ENCODE measurements at regions not wholly inside any gene's neighbourhood (a gene's known extent, or its start where the extent isn't known, plus 50 kb on each side); places are given as distances from the start of the nearest gene placed in this dataset.

DNA sequence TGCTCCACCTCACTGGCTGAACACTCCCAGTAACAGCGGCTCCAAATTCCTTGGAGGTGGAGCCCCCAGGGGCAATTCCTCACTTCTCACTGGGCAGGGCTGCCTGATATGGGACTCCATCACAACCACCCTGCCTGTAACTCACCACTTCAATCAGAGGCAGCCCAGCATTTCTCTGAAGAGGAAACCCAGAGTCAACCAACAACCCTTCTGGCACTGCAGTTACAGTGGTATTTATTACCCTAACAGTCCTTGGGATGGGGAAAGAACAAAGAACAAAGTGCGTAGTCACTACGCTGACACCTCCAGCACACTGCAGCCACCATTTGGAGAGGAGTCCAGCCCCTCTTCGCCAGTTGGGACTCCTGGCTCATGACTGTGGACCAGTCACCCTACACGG, 85.7 kb upstream of the GALNT13 start:
- DNase-seq (ENCODE audit: extremely low spot score in 2 of 2), result no peak
- intact Hi-C loops (cut with DNase I), result no loop called here
- TF ChIP-seq POLR2A (IDR thresholded peaks at IDR 0.05), result no peak
- no peak for TF ChIP-seq POLR2AphosphoS5 (IDR thresholded peaks at IDR 0.05; ENCODE audit: insufficient read depth in 1 of 2, low read depth in 1 of 2)
- no peak for TF ChIP-seq CTCF (IDR thresholded peaks at IDR 0.05)

GRCh38 chr2:153787612-153788011, 84.1 kb upstream of the GALNT13 start:
- intact Hi-C loops (cut with DNase I), result no loop called here
- DNase-seq (ENCODE audit: extremely low spot score in 2 of 2), result no peak
- no peaks in the 10 kb centered on the region for H3K4me1 ChIP-seq
- H3K4me3 ChIP-seq, result no peak overlapping the region
- H3K36me3 ChIP-seq, result no peaks in the 10 kb centered on the region
- H3K9me3 ChIP-seq, result no peaks in the 10 kb centered on the region
- no peak for TF ChIP-seq POLR2AphosphoS5 (IDR thresholded peaks at IDR 0.05; ENCODE audit: insufficient read depth in 1 of 2, low read depth in 1 of 2)
- TF ChIP-seq CTCF (IDR thresholded peaks at IDR 0.05), result no peak
- H3K27ac ChIP-seq, result no peak overlapping the region
- no peaks in the 10 kb centered on the region for H3K27me3 ChIP-seq

More for the DNA sequence above, 85.7 kb upstream of the GALNT13 start:
- Histone ChIP-seq H3K4me1 (no peaks in the 10 kb centered on the region), H3K36me3 (no peaks in the 10 kb centered on the region), H3K9me3 (no peaks in the 10 kb centered on the region), H3K27me3 (no peaks in the 10 kb centered on the region), H3K27ac (no peak overlapping the region), H3K4me3 (no peak overlapping the region)

GRCh38 chr2:153802671-153803070, 69.1 kb upstream of the GALNT13 start:
- H3K4me3 ChIP-seq, result no peak overlapping the region
- no peak for DNase-seq (ENCODE audit: extremely low spot score in 2 of 2)
- H3K9me3 ChIP-seq, result no peaks in the 10 kb centered on the region
- TF ChIP-seq POLR2AphosphoS5 (IDR thresholded peaks at IDR 0.05; ENCODE audit: insufficient read depth in 1 of 2, low read depth in 1 of 2) (no peak), POLR2A (IDR thresholded peaks at IDR 0.05) (no peak), CTCF (IDR thresholded peaks at IDR 0.05) (no peak)
- no peak overlapping the region for H3K27ac ChIP-seq
- intact Hi-C loops (cut with DNase I), result no loop called here
- H3K4me1 ChIP-seq, result no peaks in the 10 kb centered on the region
- H3K36me3 ChIP-seq, result no peaks in the 10 kb centered on the region
- H3K27me3 ChIP-seq, result no peaks in the 10 kb centered on the region

DNA sequence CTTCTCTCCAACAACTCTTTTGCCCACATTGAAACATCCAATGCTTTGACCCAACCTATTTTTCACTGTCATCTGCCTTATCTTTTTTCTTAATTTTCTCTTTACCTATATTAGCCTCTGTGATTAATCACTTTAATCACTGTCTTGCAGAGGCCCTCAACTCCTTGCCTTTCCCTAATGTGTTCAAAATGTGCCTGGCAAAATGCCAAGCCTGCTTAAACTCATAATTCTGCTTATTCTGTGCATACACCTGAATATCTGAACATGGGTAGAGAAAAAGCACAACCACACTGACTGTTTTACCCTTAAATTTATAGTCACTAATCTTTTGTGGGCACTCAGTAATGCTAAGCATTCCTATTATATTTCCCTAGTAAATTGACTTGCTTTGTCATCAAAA, 63.0 kb upstream of the GALNT13 start:
- intact Hi-C loops (cut with DNase I), result no loop called here
- H3K27ac ChIP-seq, result no peak overlapping the region
- no peak for DNase-seq (ENCODE audit: extremely low spot score in 2 of 2)
- no peaks in the 10 kb centered on the region for H3K36me3 ChIP-seq
- H3K4me1 ChIP-seq, result no peaks in the 10 kb centered on the region
- H3K4me3 ChIP-seq, result no peak overlapping the region
- TF ChIP-seq POLR2AphosphoS5 (IDR thresholded peaks at IDR 0.05; ENCODE audit: insufficient read depth in 1 of 2, low read depth in 1 of 2) (no peak), CTCF (IDR thresholded peaks at IDR 0.05) (no peak)
- H3K9me3 ChIP-seq, result no peaks in the 10 kb centered on the region
- H3K27me3 ChIP-seq, result no peaks in the 10 kb centered on the region

DNA sequence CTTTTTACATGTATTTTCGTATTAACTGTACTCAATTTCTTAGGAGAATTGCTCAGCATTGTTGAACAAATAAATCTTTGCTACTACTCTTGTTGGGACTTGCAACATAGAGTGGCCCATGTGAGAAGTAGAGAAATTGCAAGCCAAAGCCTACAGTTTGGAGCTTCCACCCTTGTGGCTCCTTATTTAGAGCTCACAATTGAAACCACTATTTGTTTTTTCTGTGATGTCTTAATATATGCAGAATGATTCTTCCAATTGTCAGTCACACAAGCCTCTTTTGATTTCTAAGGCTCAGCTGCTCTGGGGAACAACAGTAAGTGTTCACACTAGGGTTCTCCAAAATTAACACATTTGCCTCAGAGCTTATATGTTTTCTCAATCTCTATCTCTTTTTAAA, 60.2 kb upstream of the GALNT13 start:
- DNase-seq (ENCODE audit: extremely low spot score in 2 of 2), result no peak
- Histone ChIP-seq H3K4me1 (no peaks in the 10 kb centered on the region), H3K4me3 (no peak overlapping the region), H3K9me3 (no peaks in the 10 kb centered on the region), H3K36me3 (no peaks in the 10 kb centered on the region), H3K27ac (no peak overlapping the region), H3K27me3 (no peaks in the 10 kb centered on the region)
- intact Hi-C loops (cut with DNase I), result no loop called here
- no peak for TF ChIP-seq POLR2A (IDR thresholded peaks at IDR 0.05)

- no peak for TF ChIP-seq POLR2AphosphoS5 (IDR thresholded peaks at IDR 0.05; ENCODE audit: insufficient read depth in 1 of 2, low read depth in 1 of 2)
- no peak for TF ChIP-seq POLR2A (IDR thresholded peaks at IDR 0.05)
- no peak for TF ChIP-seq CTCF (IDR thresholded peaks at IDR 0.05)
- H3K4me3 ChIP-seq, result no peak overlapping the region
- H3K27ac ChIP-seq, result no peak overlapping the region
- no peak for DNase-seq (ENCODE audit: extremely low spot score in 2 of 2)
- no peaks in the 10 kb centered on the region for H3K27me3 ChIP-seq
- intact Hi-C loops (cut with DNase I), result no loop called here
- no peaks in the 10 kb centered on the region for H3K36me3 ChIP-seq
- no peaks in the 10 kb centered on the region for H3K9me3 ChIP-seq
- no peaks in the 10 kb centered on the region for H3K4me1 ChIP-seq
These were observed 59.1 kb upstream of the GALNT13 start for GRCh38 chr2:153812632-153813031.

Measured in vagina (tissue), 2 donors.